ENCODE measurements at regions not wholly inside any gene's neighbourhood (a gene's known extent, or its start where the extent isn't known, plus 50 kb on each side); places are given as distances from the start of the nearest gene placed in this dataset.

DNA sequence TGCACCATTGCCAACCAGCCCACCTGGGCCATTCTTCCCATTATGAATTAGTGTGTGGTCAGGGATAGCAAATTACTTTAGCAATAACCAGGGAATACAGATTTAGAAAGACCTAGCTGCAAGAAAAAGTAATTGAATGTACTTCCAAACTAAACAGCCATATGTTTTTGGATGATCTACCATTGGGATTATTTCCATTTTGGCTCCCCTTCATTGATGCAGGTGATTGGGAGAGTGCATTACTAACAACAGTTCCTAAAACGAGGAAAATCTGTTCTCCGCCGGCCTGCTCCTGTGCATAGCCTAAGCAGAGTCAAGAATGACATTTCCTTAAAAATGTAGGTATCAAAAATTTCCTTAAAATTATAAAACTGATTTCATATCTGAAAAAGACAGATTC, 58.5 kb downstream of the MAIP1 start:
- intact Hi-C loops (cut with DNase I): no loop called here
- no peak for DNase-seq (ENCODE audit: low spot score)

DNA sequence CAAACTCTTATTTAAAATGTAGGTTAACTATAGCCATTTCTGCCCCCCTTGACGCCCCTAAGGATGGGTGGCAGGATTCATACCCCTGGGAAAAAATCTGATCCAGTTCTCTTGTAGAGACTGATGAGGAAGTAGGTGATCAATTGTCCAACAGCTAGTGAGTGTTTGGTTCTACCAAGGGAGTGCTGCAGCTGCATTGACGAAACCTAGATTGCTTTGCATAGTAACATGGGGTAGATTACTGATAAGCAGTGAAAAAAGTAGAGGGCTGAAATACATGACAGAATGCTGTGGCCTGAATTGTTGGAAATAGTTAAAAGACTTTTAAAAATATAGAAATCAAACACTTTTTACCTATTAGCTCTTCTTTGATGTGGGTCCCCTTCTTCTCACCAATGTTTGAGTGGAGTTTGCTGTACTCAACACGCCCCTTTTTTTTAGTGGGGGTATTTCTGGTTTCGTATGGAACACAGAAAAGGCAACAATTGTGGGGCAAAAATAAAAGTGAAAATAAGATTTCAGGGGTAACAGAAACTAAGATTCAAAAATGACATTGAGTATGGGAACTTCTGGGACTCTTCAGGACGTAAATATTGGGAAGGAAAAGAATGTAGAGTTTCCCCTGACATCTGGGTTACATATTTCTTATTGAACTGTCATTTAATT, 66.2 kb downstream of the MAIP1 start:
- DNase-seq (ENCODE audit: low spot score): no peak
- intact Hi-C loops (cut with DNase I): no loop called here

DNA sequence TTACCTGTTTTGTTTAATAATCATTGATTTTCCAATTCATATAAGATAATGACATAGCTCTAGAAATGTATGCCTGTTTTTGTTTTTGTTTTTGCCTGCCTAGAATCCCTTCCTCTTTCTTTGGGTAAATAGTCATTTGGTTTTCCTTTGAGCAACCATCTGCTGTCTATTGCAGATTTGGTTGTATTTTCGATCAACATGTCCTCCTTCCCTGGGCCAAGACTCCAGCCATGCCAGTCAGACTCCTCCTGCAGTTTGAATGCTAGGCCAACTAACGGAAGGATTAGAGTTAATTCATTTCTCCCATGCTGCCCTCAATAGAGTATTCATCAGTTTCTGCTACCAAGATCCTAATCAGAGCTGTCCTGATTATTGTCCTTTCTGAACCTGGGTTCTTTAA, 67.1 kb downstream of the MAIP1 start:
- DNase-seq (ENCODE audit: low spot score): no peak
- intact Hi-C loops (cut with DNase I): no loop called here

DNA sequence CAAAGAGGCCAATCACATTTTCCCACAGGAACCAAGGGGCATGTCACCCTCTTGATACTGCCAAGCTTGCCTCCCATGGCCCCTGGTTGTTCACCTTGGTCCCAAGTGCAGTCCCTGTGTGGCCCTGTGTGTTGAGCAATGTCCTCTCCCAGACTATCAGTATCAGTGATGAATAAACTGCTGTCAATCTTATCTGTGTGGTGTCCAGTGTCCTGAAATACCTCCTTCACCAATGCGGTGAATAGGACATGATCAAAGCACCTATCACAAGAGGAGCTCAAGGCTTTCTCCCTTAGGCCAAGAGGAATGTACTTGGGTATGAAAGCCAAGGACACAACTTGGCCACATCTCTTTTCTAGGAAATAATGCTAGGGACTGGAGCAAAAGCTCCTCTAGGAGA, 68.2 kb downstream of the MAIP1 start:
- DNase-seq (ENCODE audit: low spot score): no peak
- intact Hi-C loops (cut with DNase I): no loop called here

DNA sequence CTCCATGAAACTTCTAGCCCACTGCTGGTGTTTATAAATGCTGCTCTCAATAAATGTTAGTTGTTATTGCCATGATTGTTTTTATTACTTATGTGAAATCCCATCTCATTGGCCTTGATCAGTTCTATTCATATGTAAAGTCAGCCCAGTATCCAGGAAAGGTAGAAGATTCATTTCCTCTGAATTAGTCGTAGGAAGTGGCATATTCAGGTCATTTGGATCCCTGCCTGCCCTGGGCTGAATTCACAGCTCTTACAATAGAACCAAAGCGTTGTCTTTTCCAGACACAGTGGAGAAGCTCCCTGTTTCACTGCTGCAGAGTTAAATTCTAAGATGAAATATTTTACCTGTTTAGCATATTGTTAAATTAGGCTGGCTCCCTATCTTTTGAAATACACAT, 70.3 kb downstream of the MAIP1 start:
- intact Hi-C loops (cut with DNase I): no loop called here
- DNase-seq (ENCODE audit: low spot score): no peak

DNA sequence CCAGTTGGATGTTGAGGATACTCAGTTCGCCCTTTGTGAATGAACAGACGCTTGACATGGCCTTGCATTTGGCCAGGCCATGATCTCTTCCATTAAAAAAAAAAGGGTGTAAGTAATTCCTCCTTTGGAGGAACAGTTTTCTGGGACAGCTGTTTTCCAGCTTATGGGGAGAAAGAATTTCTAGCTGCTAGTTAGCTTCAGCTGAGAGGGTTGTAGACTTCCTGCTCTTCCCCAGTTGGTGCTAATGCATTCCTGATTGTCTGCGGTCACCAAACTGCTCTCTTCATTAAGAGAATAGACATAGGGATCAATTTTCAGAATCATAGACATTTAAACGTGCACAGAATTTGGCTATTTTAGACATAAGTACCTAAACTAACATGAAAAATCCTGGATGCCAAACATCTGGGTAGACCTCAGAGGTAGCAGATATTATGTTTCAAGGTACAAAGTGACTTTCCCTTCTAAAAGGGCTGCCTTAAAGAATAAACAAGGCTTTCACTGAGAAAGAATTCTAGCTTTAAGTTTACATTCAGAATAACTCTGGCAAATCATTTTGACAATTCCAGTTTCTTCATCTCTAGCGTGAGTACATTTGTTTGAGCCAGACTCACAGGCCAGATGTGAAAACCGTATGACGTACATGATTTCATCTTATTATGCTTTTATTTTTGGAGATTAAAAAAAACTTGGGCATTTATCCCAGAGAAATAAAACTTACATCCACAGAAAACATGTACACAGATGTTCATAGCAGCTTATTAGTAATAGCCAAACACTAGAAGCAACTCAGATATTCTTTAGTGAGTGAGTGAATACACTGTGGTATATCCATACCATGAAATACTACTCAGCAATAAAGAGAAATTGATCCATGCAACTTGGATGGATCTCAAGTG, 71.2 kb downstream of the MAIP1 start:
- DNase-seq (ENCODE audit: low spot score): no peak
- intact Hi-C loops (cut with DNase I): no loop called here

DNA sequence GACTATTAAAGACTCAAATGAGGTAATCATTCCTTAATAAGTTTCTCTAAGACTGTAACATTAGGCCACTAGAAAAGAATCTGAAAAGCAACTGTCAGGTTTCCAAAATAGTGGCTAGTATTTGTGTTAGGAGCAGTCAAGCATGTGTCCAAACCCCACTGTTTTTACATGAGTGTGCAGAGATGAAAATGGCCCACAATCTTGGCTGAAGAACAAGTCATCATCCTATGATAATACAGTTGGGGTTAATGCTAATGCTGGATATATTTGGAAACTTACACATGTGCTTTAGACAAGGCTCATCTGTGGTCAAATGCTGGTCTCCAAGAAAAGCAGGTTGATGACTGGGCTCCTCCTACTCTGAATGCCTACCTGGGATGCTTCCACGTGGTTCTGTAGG, 73.6 kb downstream of the MAIP1 start:
- DNase-seq (ENCODE audit: low spot score): no peak
- intact Hi-C loops (cut with DNase I): no loop called here

DNA sequence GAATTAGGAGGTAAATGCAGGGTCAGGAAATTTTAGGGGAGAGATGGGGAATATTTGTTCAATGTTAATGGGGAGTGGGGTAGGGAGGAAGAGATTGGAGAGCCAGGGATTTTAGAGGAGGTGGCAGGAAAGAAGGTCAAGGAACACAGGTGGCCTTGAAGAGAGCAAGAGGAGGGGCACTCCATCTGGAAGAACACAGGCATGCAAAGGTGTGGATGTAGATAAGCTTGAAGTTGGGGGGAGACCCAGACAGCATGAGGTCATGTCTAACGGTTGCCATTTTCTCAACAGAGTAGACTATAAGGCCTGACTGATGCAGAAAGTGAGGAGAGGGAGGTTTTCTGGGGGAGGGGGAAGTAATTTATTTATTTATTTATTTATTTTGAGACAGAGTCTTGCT, 77.5 kb downstream of the MAIP1 start:
- intact Hi-C loops (cut with DNase I): no loop called here
- no peak for DNase-seq (ENCODE audit: low spot score)

DNA sequence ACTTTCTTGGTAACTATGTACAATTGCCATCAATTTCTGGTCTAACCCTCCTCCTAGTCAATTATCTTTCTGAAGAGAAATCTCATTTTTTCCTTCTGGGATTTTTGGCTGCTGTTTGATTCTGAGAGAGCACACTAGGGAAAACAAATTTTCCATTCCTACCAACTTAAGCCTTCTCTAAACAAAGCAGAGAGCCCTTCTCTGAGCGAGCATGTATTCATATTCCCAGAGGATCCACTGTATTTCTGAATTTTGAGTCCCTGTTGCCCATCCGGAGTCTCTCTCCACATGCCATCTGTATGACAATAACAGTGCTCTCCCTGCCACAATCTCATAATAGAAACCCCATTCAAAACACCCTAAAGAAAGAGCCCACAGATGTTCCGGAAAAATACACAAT, 78.5 kb downstream of the MAIP1 start:
- intact Hi-C loops (cut with DNase I): no loop called here
- DNase-seq (ENCODE audit: low spot score): no peak

DNA sequence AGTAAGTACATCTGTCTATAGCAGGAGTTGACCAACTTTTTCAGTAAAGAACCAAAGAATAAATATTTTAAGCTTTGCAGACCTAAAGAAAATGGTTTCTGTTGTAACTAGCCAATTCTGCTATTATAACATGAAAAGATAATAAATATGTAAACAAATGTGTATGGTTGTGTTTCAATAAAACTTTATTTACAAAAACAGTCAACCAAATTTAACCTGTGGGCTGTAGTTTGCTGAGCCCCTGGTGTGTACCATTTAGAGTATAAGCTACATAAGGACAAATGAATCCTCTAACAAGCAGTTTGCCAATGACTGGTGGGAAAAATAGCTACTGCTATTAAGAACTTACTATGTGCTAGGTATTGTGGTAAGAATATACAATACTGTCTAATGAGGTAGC, 79.4 kb downstream of the MAIP1 start:
- intact Hi-C loops (cut with DNase I): no loop called here
- DNase-seq (ENCODE audit: low spot score): no peak

DNA sequence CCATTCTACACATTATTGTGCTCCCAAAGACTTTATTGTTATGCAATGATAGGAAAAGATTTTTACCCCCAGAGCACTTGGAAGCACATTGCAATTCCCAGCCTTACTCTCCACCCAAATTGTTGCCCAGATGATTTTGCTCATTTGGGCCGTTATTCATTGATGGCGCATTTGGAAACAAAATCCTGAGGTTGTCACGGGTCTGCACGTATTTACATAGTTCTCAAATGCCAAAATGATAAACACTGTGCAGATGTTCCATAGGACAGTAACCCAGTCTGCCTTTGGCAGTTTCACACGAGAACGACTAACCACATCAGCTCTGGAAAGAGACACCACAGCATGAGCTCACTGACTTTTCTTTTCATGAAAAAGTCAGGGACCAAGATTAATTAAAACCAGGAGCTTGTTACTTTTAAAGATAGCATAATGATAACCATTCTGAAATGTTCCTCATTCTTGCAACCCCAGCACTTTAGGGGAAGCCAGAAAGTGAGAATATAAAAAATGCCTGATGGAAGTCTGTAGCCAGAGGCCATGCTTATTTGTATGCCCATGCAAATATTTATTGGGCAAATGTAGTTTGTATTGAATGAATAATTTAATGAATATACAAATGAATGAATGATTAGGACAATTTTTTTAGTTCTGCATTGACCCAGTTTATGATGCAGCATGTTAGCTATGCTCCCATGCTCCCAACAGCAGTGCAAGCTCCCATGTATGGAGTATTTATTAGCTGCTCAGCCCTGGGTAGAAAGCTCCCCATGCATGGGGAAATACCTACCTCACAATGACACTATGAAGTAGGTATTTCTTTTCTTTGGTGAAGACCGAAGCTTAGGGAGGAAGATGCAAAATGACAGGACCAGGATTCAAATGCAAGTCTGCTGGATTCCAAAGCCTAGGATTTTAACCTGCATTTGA, 84.6 kb downstream of the MAIP1 start:
- intact Hi-C loops (cut with DNase I): no loop called here
- DNase-seq (ENCODE audit: low spot score): no peak

DNA sequence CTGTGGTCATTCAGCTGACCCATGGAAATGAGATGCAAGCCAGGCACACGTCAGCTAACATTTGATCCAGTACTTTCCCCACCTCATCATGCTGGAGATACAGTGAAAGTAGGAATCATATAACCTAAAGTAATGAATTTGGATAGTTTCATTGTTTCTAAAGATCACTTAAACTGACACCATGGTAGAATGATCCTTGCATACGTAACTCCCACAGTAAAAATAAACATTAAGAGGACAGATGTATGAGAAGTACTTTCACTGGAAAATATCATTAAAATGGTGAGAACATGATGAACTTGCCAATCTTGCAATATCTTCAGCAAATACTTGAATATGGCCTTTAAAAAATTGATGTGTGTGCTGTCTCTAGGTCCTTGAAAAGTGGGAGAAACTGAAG, 85.4 kb downstream of the MAIP1 start:
- DNase-seq (ENCODE audit: low spot score): no peak
- intact Hi-C loops (cut with DNase I): no loop called here

DNA sequence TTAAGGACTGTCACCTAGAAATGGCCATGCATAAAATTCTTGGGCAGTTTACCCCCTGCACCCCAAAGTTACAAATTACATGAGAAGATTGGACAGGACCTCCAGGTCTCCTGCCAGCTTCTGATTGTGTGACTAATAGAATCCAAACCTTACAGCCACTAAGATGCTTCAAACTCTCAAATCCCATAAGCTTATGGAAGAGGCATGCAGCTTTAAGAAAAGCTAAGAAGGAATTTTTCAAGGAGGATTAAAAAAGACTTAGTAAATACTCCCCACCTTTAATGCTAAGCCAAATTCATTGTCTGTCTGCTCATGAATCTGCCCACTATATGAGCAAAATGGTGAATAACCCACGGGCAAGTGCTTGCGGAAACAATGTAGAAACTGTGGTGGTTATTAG, 86.3 kb downstream of the MAIP1 start:
- DNase-seq (ENCODE audit: low spot score): no peak

DNA sequence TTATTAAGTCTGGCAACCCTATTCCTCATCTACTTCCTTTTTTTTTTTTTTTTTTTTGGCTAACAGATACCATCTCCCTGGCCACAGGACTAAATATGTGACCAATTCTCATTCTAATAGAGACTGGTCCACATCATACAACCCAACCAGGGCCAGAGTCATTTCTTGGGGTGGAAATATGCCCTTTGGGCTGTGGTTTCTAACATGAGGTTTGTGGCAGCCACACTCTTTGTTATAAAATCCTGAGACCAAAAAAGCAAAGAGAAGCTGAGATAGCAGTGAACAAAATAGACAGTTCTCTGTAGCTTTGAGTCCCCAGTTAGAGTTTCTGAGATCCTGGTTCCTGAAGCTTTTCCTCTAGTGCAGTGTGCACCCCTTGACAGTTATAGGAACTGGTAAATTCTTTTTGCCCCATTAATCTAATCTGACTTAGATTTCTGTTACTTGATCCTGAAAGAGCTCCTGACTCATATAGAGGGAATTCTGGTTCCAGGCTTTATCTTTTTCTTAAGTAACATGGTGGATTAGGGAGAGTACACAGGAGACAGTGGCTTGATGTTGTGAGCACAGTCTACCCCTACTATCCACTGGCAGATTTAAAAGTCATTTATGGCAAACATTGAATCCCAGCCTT, 86.8 kb downstream of the MAIP1 start:
- DNase-seq (ENCODE audit: low spot score): no peak
- intact Hi-C loops (cut with DNase I): no loop called here

More for the DNA sequence above, 86.3 kb downstream of the MAIP1 start:
- intact Hi-C loops (cut with DNase I): no loop called here

DNA sequence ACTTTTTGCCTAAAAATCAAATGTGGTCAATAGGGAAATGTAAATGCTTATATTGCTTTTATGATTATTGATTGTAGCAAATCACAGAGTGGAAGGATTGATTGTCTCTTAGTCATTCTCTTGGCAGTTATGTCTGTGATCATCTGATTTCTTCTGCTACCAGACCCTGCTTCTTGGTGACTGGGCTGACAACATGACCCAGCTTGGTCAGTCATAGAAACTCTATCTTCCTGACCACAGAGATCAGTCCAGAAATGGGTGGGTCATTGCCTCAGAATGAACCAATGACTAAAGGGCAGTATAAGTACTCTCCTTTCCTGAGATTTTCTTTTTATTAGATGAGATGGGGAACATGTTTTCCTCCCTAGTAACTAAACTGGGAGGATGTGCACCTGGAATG, 87.6 kb downstream of the MAIP1 start:
- intact Hi-C loops (cut with DNase I): no loop called here
- no peak for DNase-seq (ENCODE audit: low spot score)

DNA sequence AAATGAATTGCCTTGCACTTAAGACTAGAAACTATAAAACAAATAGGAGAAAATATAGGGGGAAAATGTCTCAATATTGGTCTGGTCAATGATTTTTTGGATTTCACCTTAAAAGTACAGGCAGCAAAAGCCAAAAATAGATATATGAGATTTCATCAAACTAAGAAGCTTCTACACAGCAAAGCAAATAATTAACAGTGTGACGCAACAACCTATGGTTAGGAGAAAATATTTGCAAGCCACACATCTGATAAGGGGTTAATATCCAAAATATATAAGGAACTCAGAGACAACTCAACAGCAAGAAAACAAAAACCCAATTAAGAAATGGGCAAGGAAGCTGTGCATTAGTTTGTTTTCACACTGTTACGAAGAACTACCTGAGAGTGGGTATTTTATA, 89.1 kb downstream of the MAIP1 start:
- DNase-seq (ENCODE audit: low spot score): no peak
- intact Hi-C loops (cut with DNase I): no loop called here

DNA sequence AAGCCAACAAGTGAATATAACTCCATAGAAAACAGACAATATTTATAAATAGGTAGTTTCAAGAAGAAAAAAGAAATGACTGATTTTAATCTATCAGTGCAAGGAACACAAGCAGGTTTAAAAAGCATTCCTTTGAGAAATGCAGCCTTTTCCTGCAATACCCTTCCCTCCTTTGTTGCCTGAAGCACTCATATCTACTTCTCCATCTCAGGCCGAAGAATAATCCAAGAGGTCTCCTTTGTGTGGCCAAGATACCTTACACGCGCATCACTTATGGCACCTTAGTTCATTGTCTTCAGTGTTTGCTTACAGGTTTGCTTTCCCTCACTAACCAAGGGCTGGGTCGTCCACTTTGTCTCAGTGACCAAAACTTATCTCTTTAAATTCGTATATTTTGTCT, 93.0 kb downstream of the MAIP1 start:
- no peak for DNase-seq (ENCODE audit: low spot score)
- intact Hi-C loops (cut with DNase I): no loop called here

DNA sequence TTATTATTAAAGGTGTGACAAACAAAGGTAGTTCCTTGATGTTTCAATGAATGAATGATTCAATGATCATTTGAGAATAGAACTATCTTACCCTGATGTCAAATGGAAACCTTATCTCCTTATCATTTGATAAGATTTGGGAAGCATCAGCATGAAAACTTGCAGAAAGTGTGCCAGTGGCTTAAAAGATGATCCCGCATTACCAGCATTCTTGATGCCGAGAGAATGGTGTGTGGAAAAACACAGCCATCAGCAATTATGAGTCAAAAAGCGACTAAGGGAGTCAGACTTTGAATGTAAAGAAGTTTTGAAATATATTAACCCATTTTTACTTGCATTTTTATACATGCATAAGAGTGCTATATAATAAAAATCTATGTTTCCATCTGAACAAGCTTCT, 93.7 kb downstream of the MAIP1 start:
- intact Hi-C loops (cut with DNase I): no loop called here
- DNase-seq (ENCODE audit: low spot score): no peak

DNA sequence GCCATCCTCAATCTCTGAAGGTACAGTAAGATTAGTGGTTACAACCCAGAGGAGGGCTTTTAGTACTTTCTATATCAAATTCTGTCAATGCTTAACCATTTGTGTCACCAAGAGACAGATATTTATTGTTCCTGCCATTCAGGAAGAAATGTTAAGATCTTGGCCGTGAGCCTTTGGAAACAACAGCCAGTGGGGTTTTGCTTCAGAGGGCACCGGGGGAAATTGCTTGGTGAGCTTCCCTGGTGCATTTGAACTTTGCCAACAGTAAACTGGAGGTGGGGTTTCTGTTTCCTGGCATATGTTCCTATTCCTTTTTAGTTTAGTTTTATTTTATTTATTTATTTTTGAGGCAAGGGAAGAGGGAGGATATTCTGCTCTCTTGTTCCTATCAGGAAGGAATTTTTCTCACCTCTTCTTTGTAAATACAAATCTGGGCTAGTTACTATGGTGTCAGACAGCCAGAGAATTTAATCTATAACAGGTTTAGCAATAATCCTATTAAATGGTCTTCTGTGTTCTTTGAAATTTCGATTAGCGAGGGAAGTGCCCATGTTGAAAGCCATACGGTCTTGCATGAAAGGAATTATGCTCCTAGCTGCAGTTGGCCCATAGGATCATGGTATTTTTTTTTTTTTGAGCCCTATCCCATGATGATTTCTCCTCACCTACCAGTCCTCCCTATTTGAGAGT, 95.7 kb downstream of the MAIP1 start:
- intact Hi-C loops (cut with DNase I): no loop called here
- no peak for DNase-seq (ENCODE audit: low spot score)
